Stimulated activated CD4-positive, alpha-beta T cell treated with anti-CD3 and anti-CD28 coated beads, Interleukin-1b, Interleukin-23, amount 100 ng/mL, for 24 hours (primary cell): ENCODE measurements at regions not wholly inside any gene's neighbourhood (a gene's known extent, or its start where the extent isn't known, plus 50 kb on each side); places are given as distances from the start of the nearest gene placed in this dataset.

ENCODE experiments used
- DNase-seq, 4 experiments: peaks; one replicate each; pipeline ENCODE4 v3.0.0-alpha.2; 2020; ENCODE audit warnings: low read depth in 4 of 4, low spot score in 1 of 4

GRCh38 chr9:94159069-94159939, 75.0 kb downstream of the PTPDC1 start:
- no peak for DNase-seq

- DNase-seq = no peak
These were observed 76.6 kb downstream of the PTPDC1 start for GRCh38 chr9:94160594-94161501.

GRCh38 chr9:94161673-94162072, 77.4 kb downstream of the PTPDC1 start:
- DNase-seq = no peak

GRCh38 chr9:94164806-94165549, 80.7 kb downstream of the PTPDC1 start:
- no peak for DNase-seq

- peak; percentile 82 to 95 (median 90) for DNase-seq
These were observed 81.5 kb downstream of the PTPDC1 start for GRCh38 chr9:94165592-94166235.

GRCh38 chr9:94166236-94166975, 82.1 kb downstream of the PTPDC1 start:
- peak; percentile 88 to 95 (median 90) for DNase-seq

- DNase-seq = peak in 1 of 4 experiments; percentile 15
These were observed 82.7 kb downstream of the PTPDC1 start for GRCh38 chr9:94166976-94167346.

- no peak for DNase-seq
These were observed 83.2 kb downstream of the PTPDC1 start for GRCh38 chr9:94167376-94167890.

GRCh38 chr9:94168203-94169000, 84.1 kb downstream of the PTPDC1 start:
- no peak for DNase-seq

- DNase-seq = no peak
These were observed 85.7 kb downstream of the PTPDC1 start for GRCh38 chr9:94169968-94170367.

GRCh38 chr9:94173632-94174031, 85.5 kb upstream of the ZNF169 start:
- DNase-seq = peak in 1 of 4 experiments; percentile 22

- DNase-seq = no peak
These were observed 84.9 kb upstream of the ZNF169 start for GRCh38 chr9:94174164-94174563.

- no peak for DNase-seq
These were observed 83.4 kb upstream of the ZNF169 start for GRCh38 chr9:94175669-94176068.

GRCh38 chr9:94176608-94177007, 82.5 kb upstream of the ZNF169 start:
- no peak for DNase-seq

- no peak for DNase-seq
These were observed 80.2 kb upstream of the ZNF169 start for GRCh38 chr9:94178927-94179326.

GRCh38 chr9:94181408-94182181, 77.5 kb upstream of the ZNF169 start:
- no peak for DNase-seq

GRCh38 chr9:94182532-94182931, 76.6 kb upstream of the ZNF169 start:
- DNase-seq = no peak
